Stimulated activated CD8-positive, alpha-beta memory T cell treated with anti-CD3 and anti-CD28 coated beads, Interleukin-15, amount 100 ng/mL, for 48 hours (primary cell): ENCODE measurements at regions not wholly inside any gene's neighbourhood (a gene's known extent, or its start where the extent isn't known, plus 50 kb on each side); places are given as distances from the start of the nearest gene placed in this dataset.

Source experiments
- DNase-seq, 2 donors: peaks; one replicate each; pipeline ENCODE4 v3.0.0-alpha.2; 2020; ENCODE audit warnings: low read depth in 2 of 2

DNA sequence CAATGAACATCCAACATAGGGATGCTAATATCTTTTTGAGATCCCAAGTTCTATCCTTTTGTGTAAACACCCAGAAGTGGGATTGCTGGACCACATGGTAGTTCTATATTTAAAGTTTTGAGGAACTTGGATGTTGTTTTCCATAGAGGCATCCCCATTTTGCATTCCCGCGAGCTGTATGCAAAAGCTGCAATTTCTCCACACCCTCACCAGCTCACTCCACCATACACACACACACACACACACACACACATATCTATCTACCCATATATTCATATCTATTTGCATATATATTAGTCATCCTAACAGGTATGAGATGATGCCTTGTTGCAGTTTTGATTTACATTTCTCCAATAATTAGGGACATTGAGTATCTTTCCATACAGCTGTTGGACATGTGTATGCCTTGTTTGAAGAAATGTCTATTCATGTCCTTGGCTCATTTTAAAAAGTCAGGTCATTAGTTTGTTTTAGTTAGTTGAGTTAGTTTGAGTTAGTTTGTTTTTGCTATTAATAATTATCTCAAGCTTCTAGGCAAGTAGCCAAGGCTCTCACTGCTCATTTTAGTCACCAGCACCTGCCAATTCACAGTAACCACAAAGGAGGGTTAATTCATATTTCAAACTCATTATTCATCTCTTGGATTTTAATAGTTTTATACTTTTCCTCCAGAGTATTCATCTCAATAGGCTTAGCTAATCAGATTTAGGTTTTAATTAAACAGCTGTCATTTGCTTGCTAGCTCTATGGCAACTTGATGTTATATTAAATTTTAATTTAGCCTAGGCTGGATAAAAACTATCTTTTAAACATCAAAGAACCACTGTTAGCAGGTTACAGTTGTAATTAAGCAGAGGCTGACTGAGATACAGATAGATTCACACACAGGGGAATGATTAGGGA is 1435.9 kb upstream of the TMEM132C start:
- no peak for DNase-seq

DNA sequence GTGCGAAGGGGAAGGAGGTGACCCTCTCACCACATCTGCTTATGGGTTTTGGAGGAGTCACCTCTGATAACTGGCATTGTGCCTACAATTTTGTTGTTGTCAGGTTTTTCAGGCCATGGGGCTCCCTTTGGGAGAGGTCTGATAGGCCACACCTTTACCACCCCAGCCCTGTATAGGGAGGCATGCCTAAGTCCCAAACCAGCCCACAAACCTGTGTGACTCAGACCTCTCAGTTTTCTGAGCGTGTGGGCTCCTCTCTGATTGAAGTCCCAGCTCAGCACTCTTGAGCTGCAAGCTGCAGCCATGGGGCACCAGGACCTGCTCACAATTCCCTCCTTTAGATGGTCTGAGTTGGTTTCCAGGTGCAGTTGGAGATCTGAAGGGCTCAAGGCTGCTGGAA is 1429.3 kb upstream of the TMEM132C start:
- DNase-seq: no peak

DNA sequence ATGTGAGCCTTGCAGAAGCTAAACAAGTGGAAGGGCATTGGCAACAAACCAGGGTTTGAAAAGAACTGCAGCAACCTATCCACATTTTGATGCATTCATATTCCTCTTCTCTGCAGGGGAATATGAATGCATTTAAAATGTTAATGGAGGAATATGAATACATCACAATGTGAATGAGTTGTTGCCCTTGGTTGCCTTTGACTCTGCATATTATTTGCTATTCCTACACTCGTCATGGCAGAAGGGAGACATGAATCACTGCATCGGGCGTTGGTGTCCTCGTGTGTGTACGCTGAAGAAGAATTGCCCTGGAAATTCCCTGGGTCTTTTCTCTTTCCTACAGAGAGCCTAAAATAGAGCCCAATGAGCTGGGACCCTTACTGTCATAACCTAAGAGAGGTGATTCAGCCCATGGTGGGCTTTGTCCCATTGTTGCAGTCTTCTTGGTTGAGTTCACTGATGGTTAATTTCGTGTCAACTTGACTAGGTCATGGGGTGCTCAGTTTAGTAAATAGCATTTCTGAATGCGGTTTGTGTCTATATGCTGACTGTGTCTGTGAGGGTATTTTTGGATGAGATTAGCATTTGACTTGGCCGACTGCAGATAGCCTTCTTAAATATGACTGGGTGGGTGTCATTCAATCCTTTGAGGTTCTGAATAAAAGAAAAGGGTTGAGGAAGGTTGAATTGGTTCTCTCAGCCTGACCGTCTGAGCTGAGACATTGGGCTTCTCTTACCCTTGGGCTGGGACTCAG is 1422.9 kb upstream of the TMEM132C start:
- no peak for DNase-seq

DNA sequence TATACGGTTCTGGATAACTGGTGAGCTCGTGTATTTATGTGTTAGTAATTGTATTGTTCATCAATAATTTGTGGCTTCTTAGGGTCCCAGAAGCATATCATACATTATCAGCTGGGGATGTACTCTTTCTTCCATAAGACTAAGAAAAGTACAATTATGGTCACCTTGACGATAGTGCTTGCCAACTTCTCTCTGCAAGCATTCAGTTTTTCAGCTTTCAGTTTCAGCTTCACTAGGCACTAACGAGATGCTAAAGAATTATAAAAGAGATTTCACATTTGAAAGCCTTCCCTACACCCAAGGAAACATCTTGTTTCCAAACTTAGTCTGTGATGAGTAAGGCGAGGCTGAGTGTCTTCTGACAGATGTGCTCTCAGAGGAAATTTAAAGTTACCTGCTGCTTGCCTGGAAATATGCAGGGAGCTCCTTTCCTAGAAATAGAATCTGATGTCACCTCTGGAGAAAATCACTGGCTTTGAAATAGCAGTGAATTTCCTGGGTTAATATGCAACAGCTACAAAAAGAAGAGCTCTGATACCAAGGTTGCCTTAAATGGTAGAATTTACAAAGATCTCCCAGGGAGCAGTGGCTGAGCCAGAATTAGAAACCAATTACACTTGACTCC is 1419.9 kb upstream of the TMEM132C start:
- DNase-seq: no peak

DNA sequence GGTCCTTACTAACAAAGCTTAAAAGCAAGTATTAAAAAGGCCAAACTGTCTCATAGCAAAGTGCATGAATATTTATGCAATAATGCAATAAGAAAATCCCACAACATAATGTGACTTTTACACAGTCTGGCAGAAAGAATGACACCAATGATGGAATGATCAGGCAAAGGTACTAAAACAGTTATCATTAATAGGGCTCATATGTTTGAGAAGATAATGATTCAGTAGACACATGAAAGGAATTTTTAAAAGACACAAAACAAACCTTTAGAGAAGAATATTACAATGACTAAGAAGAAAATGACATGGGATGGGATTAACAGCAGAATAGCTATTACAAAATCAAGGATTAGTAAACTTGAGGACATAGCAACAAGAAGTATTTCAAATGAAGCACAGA is 1411.2 kb upstream of the TMEM132C start:
- DNase-seq: no peak

DNA sequence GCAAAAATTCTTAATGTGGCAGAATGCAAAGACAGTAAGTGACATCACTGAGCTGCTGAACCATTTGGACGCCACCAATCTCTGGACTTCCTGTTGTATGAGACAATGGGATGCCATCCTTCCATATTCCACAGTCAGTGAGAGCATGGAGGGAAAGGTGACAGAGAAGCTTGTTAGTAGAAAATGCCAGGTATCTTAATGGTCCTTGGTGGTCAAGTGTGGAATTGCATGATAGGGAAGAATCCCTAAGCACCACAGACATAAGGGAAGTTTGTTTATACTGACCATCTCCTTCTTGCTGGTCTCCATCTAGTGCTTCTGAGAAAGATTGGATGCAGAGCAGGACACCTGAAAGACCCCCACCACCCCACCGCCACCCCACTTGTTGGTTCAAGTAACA is 1410.0 kb upstream of the TMEM132C start:
- no peak for DNase-seq

DNA sequence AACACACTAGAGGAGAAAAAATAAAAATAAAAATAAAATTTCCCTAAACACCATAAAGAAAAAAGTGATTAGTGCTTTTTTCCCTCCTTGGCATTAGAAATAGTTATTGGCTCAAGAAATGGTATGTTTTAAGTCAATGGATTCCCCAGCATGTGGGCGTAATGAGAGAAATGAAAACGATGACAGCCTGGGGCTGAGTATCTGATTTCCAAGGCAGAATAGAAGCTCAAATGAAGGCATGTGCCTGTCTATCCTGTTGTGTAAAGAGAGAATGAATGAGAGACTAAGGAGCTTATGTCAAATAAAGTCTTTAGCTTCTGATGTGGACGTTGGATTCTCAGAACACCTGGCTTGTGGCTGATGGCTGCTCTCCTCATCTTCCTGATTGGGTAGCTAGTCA is 1408.4 kb upstream of the TMEM132C start:
- DNase-seq: no peak

DNA sequence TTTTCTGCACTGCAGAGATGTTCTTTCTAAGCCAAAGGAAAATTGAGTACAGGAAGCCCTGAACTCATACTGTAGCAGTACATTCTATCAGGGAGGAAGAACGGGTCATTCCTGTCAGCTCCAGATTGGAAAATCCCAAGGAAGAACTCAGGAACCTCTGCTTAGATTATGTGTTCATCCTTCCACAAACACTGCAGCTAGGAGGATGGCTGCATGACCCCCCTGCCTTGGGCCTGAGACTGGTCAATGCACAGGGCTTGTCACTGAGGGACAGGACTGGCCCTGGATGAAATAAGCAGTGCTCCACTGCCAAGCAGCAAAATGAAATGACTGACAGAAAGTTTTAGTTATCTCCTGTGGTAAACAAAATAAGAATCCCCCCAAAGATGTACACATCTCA is 1406.8 kb upstream of the TMEM132C start:
- DNase-seq: no peak

DNA sequence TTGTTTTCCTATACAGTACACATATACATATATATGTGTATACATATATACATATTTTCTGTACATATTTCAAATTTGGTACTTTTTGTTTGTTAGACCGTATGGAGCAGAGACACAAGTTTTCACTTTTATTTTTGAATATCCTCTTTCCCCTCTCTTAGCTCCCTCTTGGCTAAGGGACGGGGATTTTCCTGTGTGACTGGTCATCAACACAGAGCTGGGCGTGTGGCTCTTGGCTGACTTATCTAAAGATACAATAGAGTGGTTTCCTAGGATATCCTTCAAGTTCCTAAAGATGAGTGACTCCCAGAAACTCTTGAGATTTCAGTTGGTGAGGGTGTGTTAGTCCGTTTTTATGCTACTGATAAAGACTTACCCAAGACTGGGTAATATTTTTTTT is 1404.5 kb upstream of the TMEM132C start:
- no peak for DNase-seq

DNA sequence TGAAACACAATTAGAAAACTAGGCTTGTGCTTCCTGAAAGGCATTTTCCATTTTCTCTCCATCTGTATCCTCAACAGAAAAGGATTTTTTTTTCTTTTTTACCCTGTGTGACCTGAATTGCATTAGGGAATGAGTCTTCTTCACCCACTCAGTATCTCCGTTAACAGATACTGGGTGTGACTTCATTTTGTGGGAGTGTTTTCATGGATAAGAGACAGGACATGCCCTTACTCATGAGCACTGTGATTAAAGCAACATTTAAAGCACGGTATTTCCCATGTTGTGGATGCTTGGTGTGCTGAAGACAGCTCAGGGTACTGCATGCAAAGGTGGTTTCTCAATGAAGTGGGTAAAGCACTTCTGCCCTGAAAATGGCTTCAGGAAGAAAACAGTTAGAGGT is 1397.3 kb upstream of the TMEM132C start:
- DNase-seq: no peak

DNA sequence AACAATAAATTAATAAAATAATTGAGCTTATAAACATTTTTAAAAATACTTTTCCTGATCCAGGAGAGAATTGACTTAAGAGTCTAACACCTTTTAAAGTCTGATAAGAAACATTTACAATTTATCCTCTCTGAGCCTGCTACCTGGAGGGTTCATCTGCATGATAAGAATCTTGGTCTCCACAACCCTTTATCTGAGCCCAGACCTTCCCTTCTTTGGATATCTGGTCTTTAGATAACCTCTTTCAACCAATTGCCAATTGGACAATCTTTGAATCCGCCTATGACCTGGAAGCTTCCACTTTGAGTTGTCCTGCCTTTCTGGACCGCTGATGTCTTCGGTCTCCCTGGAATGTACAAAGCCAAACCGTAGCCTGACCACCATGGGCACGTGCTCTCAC is 1393.3 kb upstream of the TMEM132C start:
- DNase-seq: no peak

DNA sequence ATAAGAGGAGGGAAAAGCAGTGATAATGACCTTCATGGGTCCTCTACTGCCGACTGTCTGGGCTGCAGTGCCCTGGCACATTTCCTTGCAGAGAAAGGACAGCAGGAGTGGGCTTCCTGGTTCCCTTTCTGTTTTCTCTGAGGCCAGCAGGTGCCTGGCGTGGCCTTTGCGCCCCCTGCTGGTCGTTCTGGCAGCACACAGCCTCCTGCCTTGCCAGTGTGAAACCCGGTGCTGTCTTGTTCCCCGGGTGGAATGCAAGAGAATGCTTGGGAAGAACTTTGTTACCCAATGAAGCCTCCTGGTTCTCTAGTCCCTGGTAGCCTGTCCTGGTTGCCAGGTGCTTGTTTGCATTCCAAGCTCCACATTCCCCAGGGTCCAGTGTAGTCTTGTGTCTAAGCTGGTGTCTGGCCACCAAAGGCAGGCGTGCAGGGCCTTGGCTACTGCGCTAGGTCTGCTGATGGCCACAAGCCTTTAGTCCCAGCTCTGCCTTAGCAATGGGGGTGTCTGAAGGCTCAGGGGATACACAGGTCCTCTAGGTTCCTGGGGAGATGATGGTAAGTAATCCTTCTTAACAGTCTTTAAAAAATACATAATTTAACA is 1392.4 kb upstream of the TMEM132C start:
- DNase-seq: peak; percentile 18 to 36

DNA sequence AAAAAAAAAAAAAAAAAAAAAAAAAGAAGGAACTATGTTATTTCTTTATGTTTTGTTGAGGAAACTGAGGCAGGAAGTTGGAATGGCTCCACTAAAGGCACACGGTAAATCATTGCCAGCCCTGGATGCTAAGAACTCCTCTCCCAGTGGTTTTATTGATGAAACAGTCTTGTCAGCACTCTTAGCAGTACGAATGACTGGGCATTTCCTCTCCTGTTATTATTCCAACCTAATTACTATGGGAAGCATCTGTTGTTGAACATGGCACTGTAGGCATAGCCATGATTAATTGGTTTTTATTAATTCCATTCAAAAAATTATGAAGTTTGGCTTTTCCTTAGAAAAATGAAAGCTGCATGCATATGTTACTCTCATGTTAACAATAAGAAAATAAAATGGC is 1387.1 kb upstream of the TMEM132C start:
- DNase-seq: no peak

DNA sequence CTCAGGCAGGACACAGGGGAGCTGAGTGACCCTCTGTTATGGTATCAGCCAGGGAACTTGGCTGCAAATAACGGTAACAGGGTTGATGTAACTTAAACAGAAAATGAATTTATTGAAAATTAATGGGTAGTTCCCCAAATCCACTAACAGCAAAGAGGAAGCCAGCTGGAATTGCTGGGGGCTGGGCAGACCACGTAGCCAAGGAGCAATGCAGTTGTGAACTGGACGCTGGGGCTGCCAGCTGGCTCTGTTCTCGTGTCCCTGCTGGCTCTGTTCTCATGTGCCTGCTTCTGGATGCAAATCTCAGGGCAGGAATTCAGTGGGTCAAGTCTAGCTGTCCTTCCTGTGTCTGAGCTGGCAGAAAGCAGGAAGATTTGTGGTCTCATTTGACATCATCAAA is 1383.3 kb upstream of the TMEM132C start:
- no peak for DNase-seq

DNA sequence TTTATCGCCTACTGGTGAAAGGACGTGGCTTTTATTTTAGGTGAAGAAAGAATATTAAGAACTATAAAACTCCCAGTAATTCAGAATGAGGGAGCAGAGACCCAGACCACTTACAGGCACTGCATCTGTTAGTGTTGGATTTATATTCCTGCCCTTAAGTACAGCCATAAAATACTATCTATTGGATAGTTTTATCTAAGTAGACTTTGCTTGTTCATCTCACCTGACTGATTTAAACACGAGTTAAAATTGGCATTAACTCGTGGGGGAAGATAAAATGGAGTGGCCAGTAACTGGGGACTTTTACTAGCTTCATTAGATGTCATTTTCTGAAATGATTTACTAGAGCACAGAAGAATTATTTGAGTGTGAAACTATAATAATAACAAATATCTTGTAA is 1377.5 kb upstream of the TMEM132C start:
- DNase-seq: no peak

DNA sequence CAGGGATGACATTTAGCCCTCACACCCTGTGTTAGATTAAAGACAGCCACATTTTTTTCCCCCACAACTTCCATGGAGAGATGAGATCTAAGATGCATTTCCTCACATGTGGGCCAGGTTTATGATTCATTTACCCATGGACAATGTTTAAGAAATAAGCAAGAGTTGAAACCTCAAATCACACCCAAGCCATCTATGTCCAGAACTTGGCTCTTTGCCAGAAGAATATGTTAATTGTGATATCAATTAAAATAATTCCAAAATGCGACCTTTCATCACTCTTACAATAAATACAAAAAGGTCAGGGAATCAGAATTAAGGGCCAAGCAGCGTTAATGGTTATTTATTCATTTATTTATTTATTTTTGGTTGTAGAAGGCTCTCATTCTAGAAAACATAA is 1376.9 kb upstream of the TMEM132C start:
- DNase-seq: no peak

DNA sequence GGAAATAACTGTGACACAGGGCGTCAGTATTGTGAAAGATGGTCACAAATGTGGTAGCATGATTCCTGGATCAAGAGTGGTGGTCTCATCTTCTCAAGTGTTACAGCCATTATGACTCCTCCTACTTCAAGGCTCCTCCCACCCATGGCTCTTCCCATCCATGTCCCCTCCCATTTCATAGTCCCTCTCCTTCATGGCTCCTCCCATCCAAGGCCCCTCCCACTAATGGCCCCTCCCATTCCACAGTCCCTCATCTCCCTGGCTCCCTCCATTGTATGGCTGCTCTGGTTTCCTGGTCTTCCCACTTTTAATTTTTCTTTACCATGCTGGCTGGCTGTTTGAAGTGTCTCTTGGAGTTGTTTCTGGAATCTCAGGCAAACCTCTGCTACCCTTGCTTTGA is 1375.2 kb upstream of the TMEM132C start:
- no peak for DNase-seq

DNA sequence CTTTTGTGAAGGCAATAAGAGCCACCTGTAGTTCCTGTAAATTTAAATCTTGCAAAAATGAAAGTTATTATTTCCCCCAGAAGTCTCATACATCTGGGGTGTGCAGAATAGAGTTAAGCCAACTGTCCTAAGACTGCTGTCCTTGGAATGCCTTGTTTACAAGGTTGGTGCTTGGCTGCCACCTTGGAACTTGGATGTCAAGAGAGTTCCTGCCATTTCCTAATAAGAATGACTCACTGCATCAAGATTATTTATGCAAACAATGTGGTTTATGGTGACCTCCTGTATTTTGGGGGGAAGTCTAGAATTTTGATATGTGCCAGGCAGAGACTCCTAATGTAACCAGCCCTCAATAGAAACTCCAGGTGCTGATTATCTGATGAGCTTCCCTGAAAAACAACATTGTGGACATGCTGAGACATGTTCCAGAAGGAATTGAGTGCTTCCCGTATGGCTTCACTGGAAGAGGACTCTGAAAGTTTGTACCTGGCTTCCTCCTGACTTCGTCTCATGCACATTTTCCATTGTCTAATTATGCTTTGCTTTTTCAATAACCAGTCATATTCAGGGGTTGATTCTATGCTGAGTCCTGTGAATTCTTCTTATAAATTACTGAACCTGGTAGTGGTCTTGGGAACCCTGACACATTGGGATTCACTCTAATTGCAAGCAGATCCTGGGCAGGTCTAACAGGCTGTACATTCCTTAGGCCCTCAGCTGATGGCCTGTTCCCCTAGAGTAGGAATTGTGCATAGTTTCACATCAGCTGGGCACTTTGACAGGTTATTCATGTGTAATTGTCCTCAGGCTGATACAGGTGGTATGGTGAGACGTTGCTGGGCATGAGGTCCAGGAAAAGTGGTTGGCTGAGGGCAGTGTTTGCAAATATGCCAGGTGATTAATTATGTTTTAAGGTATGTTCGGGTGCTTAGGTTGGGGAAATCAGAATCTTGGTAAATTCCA is 1370.7 kb upstream of the TMEM132C start:
- no peak for DNase-seq

DNA sequence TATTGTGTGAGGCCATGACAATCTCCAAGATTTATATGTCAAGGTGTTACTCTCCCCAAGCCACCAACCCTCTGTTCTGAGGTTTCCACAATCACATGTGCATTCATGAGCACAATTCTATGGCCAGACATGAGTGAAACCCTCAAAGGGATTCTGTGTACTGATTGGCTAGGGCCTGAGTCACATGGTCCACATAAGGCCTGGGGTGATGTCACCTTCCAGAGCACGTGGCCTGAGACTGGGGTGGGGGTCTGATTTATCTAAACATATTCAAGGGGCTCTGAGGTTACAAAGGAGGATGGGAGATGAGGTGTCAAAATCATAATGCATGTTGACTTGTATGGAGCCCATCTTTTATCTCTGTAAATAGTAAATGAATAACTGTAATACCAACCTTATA is 1369.9 kb upstream of the TMEM132C start:
- no peak for DNase-seq

DNA sequence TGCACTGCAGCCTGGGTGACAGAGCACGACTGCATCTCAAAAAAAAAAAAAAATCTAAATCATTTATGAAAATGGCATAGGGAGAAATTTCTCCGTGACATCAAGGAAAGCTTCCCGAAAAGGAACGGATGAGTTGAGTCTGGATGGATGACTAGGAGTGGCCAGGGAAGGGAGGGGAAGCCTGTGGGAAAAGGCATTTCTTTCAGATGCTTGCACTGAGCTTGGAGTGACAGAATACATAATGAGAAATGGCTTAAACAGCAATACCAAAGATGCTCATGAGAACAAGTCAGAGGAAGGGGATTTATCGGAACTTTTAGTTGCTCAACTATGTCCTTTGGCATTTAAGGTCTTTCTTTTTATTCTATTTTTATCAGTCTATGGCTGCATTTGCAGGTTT is 1369.2 kb upstream of the TMEM132C start:
- DNase-seq: no peak

DNA sequence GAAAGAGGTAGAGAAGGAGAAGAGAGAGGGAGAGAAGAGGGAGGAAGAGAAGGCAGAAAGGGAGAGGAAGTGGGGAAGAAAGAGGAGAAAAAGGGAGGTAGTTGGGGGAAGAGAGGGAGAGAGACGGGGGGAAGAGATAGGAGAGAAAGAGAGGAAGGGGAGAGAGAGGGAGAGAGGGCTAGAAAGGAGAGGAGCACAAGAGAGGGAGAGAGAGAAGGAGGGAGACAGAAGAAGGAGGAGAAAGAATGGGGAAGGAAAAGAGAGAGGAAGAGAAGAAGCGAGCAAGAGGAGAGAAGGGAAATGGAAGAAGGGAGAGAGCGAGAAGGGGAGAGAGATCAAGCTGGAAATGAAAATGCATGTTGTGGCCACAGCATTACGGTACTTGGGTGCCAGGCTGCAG is 1368.4 kb upstream of the TMEM132C start:
- DNase-seq: no peak
